GM10248 (cell line): ENCODE measurements at regions not wholly inside any gene's neighbourhood (a gene's known extent, or its start where the extent isn't known, plus 50 kb on each side); places are given as distances from the start of the nearest gene placed in this dataset.

Experiments used
- CTCF ChIA-PET: fragments of 300-600 bp; sonication (Branson Sonifier 250); formaldehyde crosslinking; extraction: SDS; loops from one replicate; lab custom pipeline; 2021; ENCODE audit warnings: antibody characterized with exemption; lab: Yijun Ruan, JAX
- POLR2A ChIA-PET: fragments of 350-650 bp; sonication (Branson Sonifier 250); formaldehyde crosslinking; extraction: SDS; loops from one replicate; lab custom pipeline; 2020; ENCODE audit warnings: antibody characterized with exemption; lab: Yijun Ruan, JAX
- DNase-seq: peaks from one replicate; pipeline ENCODE4 v3.0.0; 2012; ENCODE audit errors: extremely low spot score
- TF ChIP-seq, protein P1 (sequence below): IDR thresholded peaks from 2 replicates; pipeline ENCODE4 v1.5.1; 2012; ENCODE audit warnings: mild to moderate bottlenecking, low read depth; ENCODE audit errors: extremely low read depth, missing control alignments, control extremely low read depth

DNA sequence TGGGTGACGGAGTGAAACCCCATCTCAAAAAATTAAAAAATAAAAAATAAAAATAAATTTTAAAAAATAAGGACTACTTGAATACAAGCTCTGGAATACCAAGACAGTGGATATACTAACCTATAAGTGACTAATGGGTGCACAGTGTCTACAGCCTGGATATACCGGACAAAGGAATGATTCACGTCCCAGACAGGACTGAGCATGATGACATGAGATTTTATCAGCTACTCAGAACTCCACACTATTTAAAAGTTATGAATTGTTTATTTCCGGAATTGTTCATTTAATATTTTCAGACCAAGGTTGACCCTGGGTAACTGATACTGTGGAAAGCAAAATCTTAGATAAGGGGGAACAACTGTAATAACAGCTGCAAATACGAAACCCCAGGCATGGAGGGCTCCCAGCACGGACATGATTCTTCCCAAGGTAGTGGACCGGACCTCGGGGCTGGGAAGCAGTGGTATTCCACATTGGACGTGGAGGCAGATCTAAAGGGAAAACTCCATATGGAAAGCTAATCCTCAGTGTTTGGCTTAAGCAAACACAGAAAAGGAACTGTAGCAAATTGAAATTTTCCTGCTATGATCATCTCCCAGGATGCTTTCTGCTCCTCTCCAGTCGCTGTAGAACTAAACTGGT is 102.6 kb upstream of the TSHZ3 start:
- CTCF ChIA-PET = interaction anchor here (0.8 kb wide), 1 partner anchor 37 kb away, joined by 3 read pairs; no protein-coding TSS in a partner anchor
- POLR2A ChIA-PET = no interaction called here
- TF ChIP-seq, protein P1, sequence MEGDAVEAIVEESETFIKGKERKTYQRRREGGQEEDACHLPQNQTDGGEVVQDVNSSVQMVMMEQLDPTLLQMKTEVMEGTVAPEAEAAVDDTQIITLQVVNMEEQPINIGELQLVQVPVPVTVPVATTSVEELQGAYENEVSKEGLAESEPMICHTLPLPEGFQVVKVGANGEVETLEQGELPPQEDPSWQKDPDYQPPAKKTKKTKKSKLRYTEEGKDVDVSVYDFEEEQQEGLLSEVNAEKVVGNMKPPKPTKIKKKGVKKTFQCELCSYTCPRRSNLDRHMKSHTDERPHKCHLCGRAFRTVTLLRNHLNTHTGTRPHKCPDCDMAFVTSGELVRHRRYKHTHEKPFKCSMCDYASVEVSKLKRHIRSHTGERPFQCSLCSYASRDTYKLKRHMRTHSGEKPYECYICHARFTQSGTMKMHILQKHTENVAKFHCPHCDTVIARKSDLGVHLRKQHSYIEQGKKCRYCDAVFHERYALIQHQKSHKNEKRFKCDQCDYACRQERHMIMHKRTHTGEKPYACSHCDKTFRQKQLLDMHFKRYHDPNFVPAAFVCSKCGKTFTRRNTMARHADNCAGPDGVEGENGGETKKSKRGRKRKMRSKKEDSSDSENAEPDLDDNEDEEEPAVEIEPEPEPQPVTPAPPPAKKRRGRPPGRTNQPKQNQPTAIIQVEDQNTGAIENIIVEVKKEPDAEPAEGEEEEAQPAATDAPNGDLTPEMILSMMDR = no peak

DNA sequence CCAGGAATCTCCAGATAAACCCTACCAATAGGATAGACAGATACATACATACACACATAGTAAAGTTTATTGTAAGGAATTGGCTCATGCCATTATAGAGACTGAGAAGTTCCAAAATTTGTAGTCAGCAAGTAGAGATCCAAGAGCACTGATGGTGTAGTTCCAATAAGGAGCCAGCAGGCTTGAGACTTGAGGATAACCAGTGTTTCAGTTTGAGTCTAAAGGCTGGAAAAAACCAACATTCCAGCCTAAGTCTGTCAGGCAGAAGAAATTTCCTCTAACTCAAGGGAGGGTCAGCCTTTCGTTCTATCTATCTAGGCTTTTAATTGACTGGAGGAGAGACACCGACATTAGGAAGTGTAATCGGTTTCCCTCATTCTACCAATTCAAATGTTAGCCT is 110.2 kb upstream of the TSHZ3 start:
- POLR2A ChIA-PET = no interaction called here
- CTCF ChIA-PET = no interaction called here
- no peak for DNase-seq
- TF ChIP-seq, protein P1 = no peak

More for the DNA sequence above, 102.6 kb upstream of the TSHZ3 start:
- DNase-seq = no peak

DNA sequence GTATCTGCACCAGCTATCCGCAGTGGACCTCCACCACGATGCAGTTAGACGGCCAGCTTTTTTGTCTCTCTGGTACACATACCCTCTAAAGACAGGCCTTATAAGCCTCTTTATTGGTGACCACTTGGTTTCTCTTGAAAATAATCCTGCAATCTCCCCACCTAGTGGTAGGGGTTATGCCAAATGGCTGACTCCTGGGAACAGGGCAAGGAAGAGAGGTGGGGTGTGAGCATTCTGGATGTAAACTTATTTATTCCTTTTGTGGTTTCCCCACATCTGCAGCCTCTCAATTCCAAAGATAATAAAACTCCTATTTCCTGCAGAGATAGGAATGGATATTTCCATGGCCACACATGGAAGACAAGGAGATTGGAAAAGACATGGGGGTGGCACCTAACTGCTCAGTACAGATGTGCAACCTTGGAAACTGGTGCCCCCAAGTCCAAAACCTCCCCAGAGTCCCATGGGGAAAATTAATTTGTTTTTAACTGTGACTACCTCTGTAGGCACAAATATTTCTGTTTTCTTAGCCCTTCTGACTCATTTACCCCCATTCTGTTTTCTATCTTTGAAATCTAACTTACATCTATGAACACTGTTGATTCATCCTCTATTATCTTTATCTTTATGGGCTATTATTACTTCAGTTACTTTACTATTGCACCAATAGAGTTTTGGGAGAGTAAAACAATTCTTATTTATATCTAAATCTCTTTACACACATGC is 112.7 kb upstream of the TSHZ3 start:
- CTCF ChIA-PET = no interaction called here
- POLR2A ChIA-PET = no interaction called here
- no peak for DNase-seq
- TF ChIP-seq, protein P1 = no peak

DNA sequence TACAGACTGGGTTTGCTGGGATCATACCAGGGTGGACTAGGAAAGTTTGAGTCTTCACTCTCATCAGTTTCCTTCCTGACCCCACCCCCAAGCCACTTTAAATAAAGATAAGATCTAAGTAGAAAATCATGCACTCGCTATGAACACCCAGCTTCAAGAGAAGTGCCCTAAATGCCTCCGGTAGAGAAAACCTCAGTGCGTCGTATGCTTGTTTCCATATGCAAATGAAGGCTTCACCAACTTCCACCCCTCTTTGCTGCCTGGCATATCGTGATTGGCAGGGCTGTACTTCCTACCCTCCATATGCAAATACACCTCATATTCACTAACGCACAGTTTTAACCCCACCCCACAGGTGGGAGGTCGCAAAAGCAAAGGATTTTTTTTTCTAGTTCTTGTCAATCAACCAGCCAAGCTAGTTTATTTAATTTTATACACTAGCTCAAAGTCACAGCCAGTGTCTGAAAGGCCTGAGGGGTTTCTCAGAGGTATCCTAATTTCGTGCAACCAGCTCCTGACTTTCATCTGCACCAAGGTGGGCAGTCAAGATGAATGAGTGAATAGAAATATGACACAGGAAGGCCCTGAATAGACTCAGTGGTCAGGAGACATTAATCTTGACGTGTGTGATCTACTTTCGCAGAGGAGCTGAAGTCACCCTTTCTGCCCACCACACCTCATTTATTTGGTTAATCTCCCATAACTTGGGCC is 121.1 kb upstream of the TSHZ3 start:
- no peak for DNase-seq
- CTCF ChIA-PET = no interaction called here
- POLR2A ChIA-PET = no interaction called here

DNA sequence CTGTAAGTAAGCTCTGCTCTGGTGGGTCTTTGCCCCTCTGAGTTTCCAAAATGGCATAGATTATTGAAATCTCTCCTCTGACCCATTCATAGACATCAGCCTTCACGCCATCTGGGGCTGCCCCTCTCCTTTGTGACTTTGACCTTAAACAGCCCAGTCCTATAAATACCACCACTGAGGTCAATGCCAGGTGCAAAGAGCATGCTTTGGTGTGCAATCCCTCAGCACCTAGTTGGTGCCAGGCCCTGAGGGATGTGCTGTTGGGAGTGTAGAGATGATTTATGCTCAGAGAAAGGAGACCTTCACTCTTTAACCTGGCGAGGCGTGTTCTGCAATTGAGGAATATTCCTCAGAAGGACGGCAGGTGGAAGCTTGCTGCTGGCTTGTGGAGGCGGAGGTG is 121.7 kb upstream of the TSHZ3 start:
- TF ChIP-seq, protein P1 = no peak
- POLR2A ChIA-PET = no interaction called here
- no peak for DNase-seq
- CTCF ChIA-PET = no interaction called here

More for the DNA sequence above, 121.1 kb upstream of the TSHZ3 start:
- TF ChIP-seq, protein P1 = no peak

DNA sequence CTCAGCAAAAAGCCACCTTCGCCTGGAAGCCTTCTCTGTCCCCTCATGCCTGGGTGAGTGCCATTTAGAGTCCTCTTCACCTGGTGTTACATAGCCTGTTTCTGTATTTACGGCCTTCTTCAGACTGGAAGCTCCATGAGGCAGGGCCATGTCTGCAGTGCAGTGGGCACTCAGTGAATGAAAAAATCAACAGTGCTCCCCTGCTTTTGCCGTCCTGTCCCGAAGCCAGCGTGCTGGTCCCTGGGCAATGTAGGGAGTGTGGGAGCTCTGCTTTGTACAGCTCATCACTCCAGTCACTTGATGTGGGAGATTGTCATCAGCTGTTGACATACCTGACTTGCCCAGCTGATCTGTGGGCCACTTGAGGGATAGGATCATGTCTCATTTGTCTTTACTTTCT is 129.0 kb upstream of the TSHZ3 start:
- CTCF ChIA-PET = no interaction called here
- TF ChIP-seq, protein P1 = no peak

More for the DNA sequence above, 129.0 kb upstream of the TSHZ3 start:
- POLR2A ChIA-PET = no interaction called here
- no peak for DNase-seq
